ENCODE measurements at regions not wholly inside any gene's neighbourhood (a gene's known extent, or its start where the extent isn't known, plus 50 kb on each side); places are given as distances from the start of the nearest gene placed in this dataset.
"Not testable (repeated sequence)": the region's sequence is repeated elsewhere in the genome, so short reads cannot be mapped to it uniquely, and the experiment has no call there.

- Mint-ChIP-seq H3K27ac (no peak overlapping the region), H3K27me3 (no peaks in the 10 kb centered on the region)
- POLR2A ChIA-PET: no interaction called here
These were observed 387.3 kb upstream of the ADGRB3 start for GRCh38 chr6:68247782-68248181.

GRCh38 chr6:68240726-68241125 lies 394.4 kb upstream of the ADGRB3 start:
- no peak overlapping the region for H3K4me3 Mint-ChIP-seq
- no peaks in the 10 kb centered on the region for H3K9me3 Mint-ChIP-seq
- no peak for DNase-seq
- CTCF ChIA-PET: no interaction called here
- no peak overlapping the region for H3K27ac Mint-ChIP-seq
- POLR2A ChIA-PET: no interaction called here
- no peaks in the 10 kb centered on the region for H3K4me1 Mint-ChIP-seq
- H3K36me3 Mint-ChIP-seq (ENCODE audit: low read depth): no peaks in the 10 kb centered on the region
- no peaks in the 10 kb centered on the region for H3K27me3 Mint-ChIP-seq

More at GRCh38 chr6:68247782-68248181, 387.3 kb upstream of the ADGRB3 start:
- CTCF ChIA-PET: no interaction called here
- Mint-ChIP-seq H3K4me3 (no peak overlapping the region), H3K36me3 (ENCODE audit: low read depth) (no peaks in the 10 kb centered on the region), H3K9me3 (peaks cover 6% of the 10 kb centered on the region), H3K4me1 (no peaks in the 10 kb centered on the region)
- DNase-seq: no peak

GRCh38 chr6:68239034-68239433 lies 396.0 kb upstream of the ADGRB3 start:
- POLR2A ChIA-PET: no interaction called here

GRCh38 chr6:68238097-68238601 lies 396.9 kb upstream of the ADGRB3 start:
- POLR2A ChIA-PET: no interaction called here
- no peak for DNase-seq
- H3K4me1 Mint-ChIP-seq: no peaks in the 10 kb centered on the region
- no peak overlapping the region for H3K4me3 Mint-ChIP-seq
- no peak overlapping the region for H3K27ac Mint-ChIP-seq
- H3K36me3 Mint-ChIP-seq (ENCODE audit: low read depth): no peaks in the 10 kb centered on the region
- CTCF ChIA-PET: interaction anchor here (0.7 kb wide), 1 partner anchor 11 kb away, joined by 3 read pairs; no protein-coding TSS in a partner anchor
- no peaks in the 10 kb centered on the region for H3K9me3 Mint-ChIP-seq
- no peaks in the 10 kb centered on the region for H3K27me3 Mint-ChIP-seq

More at GRCh38 chr6:68239034-68239433, 396.0 kb upstream of the ADGRB3 start:
- CTCF ChIA-PET: no interaction called here
- no peak for DNase-seq
- Mint-ChIP-seq H3K9me3 (no peaks in the 10 kb centered on the region), H3K27ac (no peak overlapping the region), H3K36me3 (ENCODE audit: low read depth) (no peaks in the 10 kb centered on the region), H3K4me3 (no peak overlapping the region), H3K4me1 (no peaks in the 10 kb centered on the region), H3K27me3 (no peaks in the 10 kb centered on the region)

GRCh38 chr6:68237205-68237604 lies 397.9 kb upstream of the ADGRB3 start:
- no peaks in the 10 kb centered on the region for H3K36me3 Mint-ChIP-seq (ENCODE audit: low read depth)
- CTCF ChIA-PET: interaction anchor here (0.7 kb wide), 1 partner anchor 10 kb away, joined by 3 read pairs; no protein-coding TSS in a partner anchor

GRCh38 chr6:68235326-68235784 lies 399.7 kb upstream of the ADGRB3 start:
- POLR2A ChIA-PET: no interaction called here
- Mint-ChIP-seq H3K4me1 (no peaks in the 10 kb centered on the region), H3K36me3 (ENCODE audit: low read depth) (no peaks in the 10 kb centered on the region), H3K27ac (no peak overlapping the region), H3K9me3 (no peaks in the 10 kb centered on the region), H3K27me3 (no peaks in the 10 kb centered on the region), H3K4me3 (no peak overlapping the region)
- DNase-seq: no peak
- CTCF ChIA-PET: no interaction called here

More at GRCh38 chr6:68237205-68237604, 397.9 kb upstream of the ADGRB3 start:
- H3K27ac Mint-ChIP-seq: no peak overlapping the region
- H3K27me3 Mint-ChIP-seq: no peaks in the 10 kb centered on the region
- H3K9me3 Mint-ChIP-seq: no peaks in the 10 kb centered on the region
- no peaks in the 10 kb centered on the region for H3K4me1 Mint-ChIP-seq
- POLR2A ChIA-PET: no interaction called here
- no peak overlapping the region for H3K4me3 Mint-ChIP-seq
- no peak for DNase-seq

GRCh38 chr6:68233623-68234022 lies 401.5 kb upstream of the ADGRB3 start:
- Mint-ChIP-seq H3K4me1 (no peaks in the 10 kb centered on the region), H3K9me3 (no peaks in the 10 kb centered on the region), H3K4me3 (no peak overlapping the region), H3K27me3 (no peaks in the 10 kb centered on the region), H3K36me3 (ENCODE audit: low read depth) (no peaks in the 10 kb centered on the region), H3K27ac (no peak overlapping the region)
- POLR2A ChIA-PET: no interaction called here
- CTCF ChIA-PET: no interaction called here
- DNase-seq: no peak

GRCh38 chr6:68229566-68229965 lies 405.5 kb upstream of the ADGRB3 start:
- no peaks in the 10 kb centered on the region for H3K4me1 Mint-ChIP-seq
- CTCF ChIA-PET: no interaction called here
- no peak for DNase-seq
- no peak overlapping the region for H3K4me3 Mint-ChIP-seq
- H3K36me3 Mint-ChIP-seq (ENCODE audit: low read depth): no peaks in the 10 kb centered on the region
- H3K27me3 Mint-ChIP-seq: no peaks in the 10 kb centered on the region
- POLR2A ChIA-PET: no interaction called here
- H3K9me3 Mint-ChIP-seq: no peaks in the 10 kb centered on the region
- H3K27ac Mint-ChIP-seq: no peak overlapping the region

- Mint-ChIP-seq H3K27me3 (no peaks in the 10 kb centered on the region), H3K9me3 (no peaks in the 10 kb centered on the region), H3K27ac (no peak overlapping the region), H3K4me1 (no peaks in the 10 kb centered on the region), H3K36me3 (ENCODE audit: low read depth) (no peaks in the 10 kb centered on the region), H3K4me3 (no peak overlapping the region)
- CTCF ChIA-PET: interaction anchor here (0.8 kb wide), 1 partner anchor 11 kb away, joined by 3 read pairs; no protein-coding TSS in a partner anchor
- POLR2A ChIA-PET: no interaction called here
- no peak for DNase-seq
These were observed 408.6 kb upstream of the ADGRB3 start for GRCh38 chr6:68226460-68226859.

GRCh38 chr6:68225729-68226128 lies 409.4 kb upstream of the ADGRB3 start:
- Mint-ChIP-seq H3K4me1 (no peaks in the 10 kb centered on the region), H3K9me3 (no peaks in the 10 kb centered on the region), H3K27me3 (no peaks in the 10 kb centered on the region), H3K4me3 (no peak overlapping the region), H3K27ac (no peak overlapping the region), H3K36me3 (ENCODE audit: low read depth) (no peaks in the 10 kb centered on the region)
- no peak for DNase-seq
- ChIA-PET POLR2A (no interaction called here), CTCF (no interaction called here)

GRCh38 chr6:68211242-68211795 lies 423.8 kb upstream of the ADGRB3 start:
- peaks cover 31% of the 10 kb centered on the region for H3K9me3 Mint-ChIP-seq
- no peak overlapping the region for H3K27ac Mint-ChIP-seq
- H3K4me1 Mint-ChIP-seq: no peaks in the 10 kb centered on the region
- POLR2A ChIA-PET: no interaction called here
- CTCF ChIA-PET: no interaction called here
- no peaks in the 10 kb centered on the region for H3K27me3 Mint-ChIP-seq
- H3K36me3 Mint-ChIP-seq (ENCODE audit: low read depth): no peaks in the 10 kb centered on the region
- DNase-seq: no peak
- H3K4me3 Mint-ChIP-seq: no peak overlapping the region

GRCh38 chr6:68207612-68208011 lies 427.5 kb upstream of the ADGRB3 start:
- DNase-seq; H3K27ac Mint-ChIP-seq; CTCF ChIA-PET; H3K27me3 Mint-ChIP-seq; H3K36me3 Mint-ChIP-seq (ENCODE audit: low read depth); H3K4me3 Mint-ChIP-seq; H3K4me1 Mint-ChIP-seq; POLR2A ChIA-PET: not testable (repeated sequence)
- peaks cover 19% of the 10 kb centered on the region for H3K9me3 Mint-ChIP-seq

GRCh38 chr6:68200929-68201328 lies 434.2 kb upstream of the ADGRB3 start:
- no peak for DNase-seq
- H3K4me1 Mint-ChIP-seq: no peaks in the 10 kb centered on the region
- H3K4me3 Mint-ChIP-seq: no peak overlapping the region
- no peaks in the 10 kb centered on the region for H3K36me3 Mint-ChIP-seq (ENCODE audit: low read depth)
- POLR2A ChIA-PET: no interaction called here
- H3K9me3 Mint-ChIP-seq: peaks cover 11% of the 10 kb centered on the region
- H3K27ac Mint-ChIP-seq: no peak overlapping the region
- no peaks in the 10 kb centered on the region for H3K27me3 Mint-ChIP-seq
- CTCF ChIA-PET: no interaction called here

- POLR2A ChIA-PET: no interaction called here
- H3K36me3 Mint-ChIP-seq (ENCODE audit: low read depth): no peaks in the 10 kb centered on the region
- H3K4me1 Mint-ChIP-seq: no peaks in the 10 kb centered on the region
- CTCF ChIA-PET: no interaction called here
- peaks cover 11% of the 10 kb centered on the region for H3K9me3 Mint-ChIP-seq
- no peak for DNase-seq
- H3K27me3 Mint-ChIP-seq: no peaks in the 10 kb centered on the region
- H3K4me3 Mint-ChIP-seq: no peak overlapping the region
- H3K27ac Mint-ChIP-seq: no peak overlapping the region
These were observed 437.7 kb upstream of the ADGRB3 start for GRCh38 chr6:68197356-68197755.
